ENCODE measurements at regions not wholly inside any gene's neighbourhood (a gene's known extent, or its start where the extent isn't known, plus 50 kb on each side); places are given as distances from the start of the nearest gene placed in this dataset.

GRCh38 chr12:126064028-126064427 lies 998.8 kb downstream of the AACS start:
- TF ChIP-seq POLR2A (IDR thresholded peaks at IDR 0.05): no peak
- TF ChIP-seq CTCF (IDR thresholded peaks at IDR 0.05): no peak

Data from prostate gland (tissue), 2 donors.